ENCODE measurements at regions not wholly inside any gene's neighbourhood (a gene's known extent, or its start where the extent isn't known, plus 50 kb on each side); places are given as distances from the start of the nearest gene placed in this dataset.

DNA sequence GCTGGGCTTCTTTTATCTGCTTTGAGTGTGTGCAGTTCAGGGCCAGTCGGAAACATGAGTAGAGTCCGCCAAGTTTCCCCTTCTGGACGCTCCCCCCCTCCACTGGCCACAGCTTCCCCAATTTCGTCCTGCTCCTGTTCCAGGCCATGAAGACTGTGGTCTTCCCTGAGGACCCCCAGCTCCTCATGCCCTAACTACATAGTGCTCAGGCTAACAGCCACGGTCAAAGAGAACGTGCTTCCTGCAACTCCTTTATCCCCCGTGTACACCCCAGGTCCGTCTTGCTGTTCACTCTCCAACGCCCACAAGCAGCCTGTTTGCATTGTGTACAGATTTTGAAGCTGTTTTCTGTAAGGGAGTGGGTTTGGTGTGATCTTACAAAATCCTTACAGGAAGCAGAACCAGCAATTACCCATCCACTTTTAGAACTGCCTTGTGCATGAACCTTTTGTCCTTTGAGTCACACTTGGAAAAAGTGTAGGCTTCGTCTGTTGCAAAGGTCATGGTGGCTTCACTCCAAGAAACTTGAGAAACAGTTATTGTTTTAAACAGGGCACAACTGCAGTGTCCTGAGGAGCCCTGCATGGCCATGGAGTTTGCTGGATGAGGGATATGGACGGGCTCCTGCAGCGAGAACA is 77.0 kb upstream of the FAM20C start:
- POLR2A ChIA-PET (ENCODE audit: unreplicated experiment) = no interaction called here
- BruUV-seq (replicated peaks) = no TSS peak

DNA sequence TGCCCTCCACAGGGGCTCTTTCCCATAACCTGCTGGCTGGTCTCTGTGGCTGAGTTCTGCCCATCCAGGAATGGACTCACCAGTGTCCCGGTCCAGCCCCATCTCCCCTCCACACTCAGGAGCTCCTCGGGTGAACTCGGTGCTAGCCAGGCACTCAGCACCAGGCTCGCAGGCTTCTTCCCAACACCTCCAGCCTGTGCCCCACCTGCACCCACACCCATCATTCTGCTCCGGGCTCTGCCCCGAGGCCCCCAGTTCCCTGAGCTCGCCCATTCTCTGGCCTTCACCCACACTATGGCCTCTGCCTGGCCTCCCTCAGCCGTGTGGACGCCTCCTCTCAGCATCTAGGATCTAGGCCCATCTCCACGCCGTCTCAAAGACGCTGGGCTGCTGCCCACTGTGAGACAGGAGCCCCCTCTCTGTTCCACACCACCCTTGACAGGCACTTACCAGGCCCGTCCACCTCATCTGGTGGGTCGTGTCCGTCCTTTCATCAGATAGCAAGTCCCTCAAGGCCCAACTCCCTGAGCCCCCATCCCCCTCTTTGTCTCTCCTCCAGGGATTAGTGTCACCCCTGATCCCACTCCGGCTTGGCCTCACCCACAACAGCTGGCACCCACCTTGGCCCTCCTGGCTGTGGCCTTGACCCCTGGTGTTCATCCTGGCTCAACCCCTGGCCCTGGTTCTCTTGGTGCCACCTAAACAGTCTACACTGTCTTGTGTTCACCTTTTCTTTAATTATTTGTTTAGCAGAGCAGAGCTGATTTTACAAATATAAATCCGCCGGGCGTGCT is 76.0 kb upstream of the FAM20C start:
- Histone ChIP-seq H3K9ac (ENCODE audit: low read length) (no peak overlapping the region), H3K27ac (ENCODE audit: low read length) (no peak overlapping the region), H3K9me2 (replicated peaks; ENCODE audit: low read length) (no peaks in the 10 kb centered on the region), H3K4me3 (ENCODE audit: low read length) (no peak overlapping the region), H4K20me1 (ENCODE audit: low read length) (no peaks in the 10 kb centered on the region), H3K4me2 (ENCODE audit: low read length) (no peak overlapping the region), H3K4me1 (ENCODE audit: insufficient read depth, low read length) (no peaks in the 10 kb centered on the region), H3K79me2 (ENCODE audit: low read length) (no peaks in the 10 kb centered on the region), H3K9me3 (ENCODE audit: low read length) (0 out of 2 replicates have a peak, but pooled peaks cover 7% of the 10 kb centered on the region), H3F3A (ENCODE audit: low read length, unreplicated experiment) (no peaks in the 10 kb centered on the region), H2AFZ (ENCODE audit: low read length) (no peak overlapping the region), H3K27me3 (ENCODE audit: low read length) (no peaks in the 10 kb centered on the region), H3K36me3 (ENCODE audit: low read depth, low read length) (no peaks in the 10 kb centered on the region)
- intact Hi-C loops (cut with micrococcal nuclease) = no loop called here
- no TSS peak for BruUV-seq (replicated peaks)
- CTCF ChIA-PET = no interaction called here
- POLR2A ChIA-PET (ENCODE audit: unreplicated experiment) = no interaction called here
- ATAC-seq (no peak), DNase-seq (no peak)
- no peak for TF ChIP-seq EZH2 (IDR thresholded peaks at IDR 0.05; ENCODE audit: low read length, unreplicated experiment)
- no peak for TF ChIP-seq EZH2phosphoT487 (IDR thresholded peaks at IDR 0.05; ENCODE audit: borderline replicate concordance, low read length)
- TF ChIP-seq, protein P1, sequence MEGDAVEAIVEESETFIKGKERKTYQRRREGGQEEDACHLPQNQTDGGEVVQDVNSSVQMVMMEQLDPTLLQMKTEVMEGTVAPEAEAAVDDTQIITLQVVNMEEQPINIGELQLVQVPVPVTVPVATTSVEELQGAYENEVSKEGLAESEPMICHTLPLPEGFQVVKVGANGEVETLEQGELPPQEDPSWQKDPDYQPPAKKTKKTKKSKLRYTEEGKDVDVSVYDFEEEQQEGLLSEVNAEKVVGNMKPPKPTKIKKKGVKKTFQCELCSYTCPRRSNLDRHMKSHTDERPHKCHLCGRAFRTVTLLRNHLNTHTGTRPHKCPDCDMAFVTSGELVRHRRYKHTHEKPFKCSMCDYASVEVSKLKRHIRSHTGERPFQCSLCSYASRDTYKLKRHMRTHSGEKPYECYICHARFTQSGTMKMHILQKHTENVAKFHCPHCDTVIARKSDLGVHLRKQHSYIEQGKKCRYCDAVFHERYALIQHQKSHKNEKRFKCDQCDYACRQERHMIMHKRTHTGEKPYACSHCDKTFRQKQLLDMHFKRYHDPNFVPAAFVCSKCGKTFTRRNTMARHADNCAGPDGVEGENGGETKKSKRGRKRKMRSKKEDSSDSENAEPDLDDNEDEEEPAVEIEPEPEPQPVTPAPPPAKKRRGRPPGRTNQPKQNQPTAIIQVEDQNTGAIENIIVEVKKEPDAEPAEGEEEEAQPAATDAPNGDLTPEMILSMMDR (conservative IDR thresholded peaks at IDR 0.05; ENCODE audit: low read depth, low read length) = no peak

More for the DNA sequence above, 77.0 kb upstream of the FAM20C start:
- no peak overlapping the region for H3K4me2 ChIP-seq (ENCODE audit: low read length)
- no peaks in the 10 kb centered on the region for H3K9me2 ChIP-seq (replicated peaks; ENCODE audit: low read length)
- H3K9ac ChIP-seq (ENCODE audit: low read length) = no peak overlapping the region
- H4K20me1 ChIP-seq (ENCODE audit: low read length) = no peaks in the 10 kb centered on the region
- no peak for DNase-seq
- intact Hi-C loops (cut with micrococcal nuclease) = no loop called here
- no peaks in the 10 kb centered on the region for H3K79me2 ChIP-seq (ENCODE audit: low read length)
- H3K27ac ChIP-seq (ENCODE audit: low read length) = no peak overlapping the region
- H2AFZ ChIP-seq (ENCODE audit: low read length) = no peak overlapping the region
- no peaks in the 10 kb centered on the region for H3F3A ChIP-seq (ENCODE audit: low read length, unreplicated experiment)
- TF ChIP-seq EZH2phosphoT487 (IDR thresholded peaks at IDR 0.05; ENCODE audit: borderline replicate concordance, low read length) (no peak), EZH2 (IDR thresholded peaks at IDR 0.05; ENCODE audit: low read length, unreplicated experiment) (no peak)
- TF ChIP-seq, protein P1 (conservative IDR thresholded peaks at IDR 0.05; ENCODE audit: low read depth, low read length) = no peak
- H3K4me1 ChIP-seq (ENCODE audit: insufficient read depth, low read length) = no peaks in the 10 kb centered on the region
- CTCF ChIA-PET = no interaction called here
- no peaks in the 10 kb centered on the region for H3K27me3 ChIP-seq (ENCODE audit: low read length)
- no peaks in the 10 kb centered on the region for H3K36me3 ChIP-seq (ENCODE audit: low read depth, low read length)
- no peak overlapping the region for H3K4me3 ChIP-seq (ENCODE audit: low read length)
- 0 out of 2 replicates have a peak, but pooled peaks cover 7% of the 10 kb centered on the region for H3K9me3 ChIP-seq (ENCODE audit: low read length)
- no peak for ATAC-seq
